GM23338 (cell line): ENCODE measurements at regions not wholly inside any gene's neighbourhood (a gene's known extent, or its start where the extent isn't known, plus 50 kb on each side); places are given as distances from the start of the nearest gene placed in this dataset.
A peak's percentile ranks its signal among the peaks of the same experiment; 100 is the strongest.

Experiments
- ATAC-seq: fragments of 200-7000 bp; cut with Tn5 transposase; 3 replicates; pipeline ENCODE4 v1.9.1; 2020
- DNase-seq: peaks from one replicate; pipeline ENCODE4 v3.0.0-alpha.2; 2015; ENCODE audit warnings: low spot score
- H2AFZ ChIP-seq: fragments of 200-600 bp; sonication (generic); 2 replicates; pipeline ENCODE4 v1.8.0; 2016; ENCODE audit warnings: antibody characterized with exemption, mild to moderate bottlenecking, moderate library complexity
- H3F3A ChIP-seq: fragments of 200-600 bp; sonication (generic); replicated peaks from 2 replicates; pipeline ENCODE4 v1.8.0; 2017; ENCODE audit warnings: antibody characterized with exemption, mixed run types, low read depth
- H3K27ac ChIP-seq: fragments of 200-600 bp; sonication (generic); 2 replicates; pipeline ENCODE4 v1.6.1; 2016; ENCODE audit warnings: low read depth
- H3K27me3 ChIP-seq: fragments of 200-600 bp; sonication (generic); 2 replicates; pipeline ENCODE4 v1.8.0; 2016; ENCODE audit warnings: mild to moderate bottlenecking, mixed run types, moderate library complexity; ENCODE audit not compliant: insufficient read depth
- H3K36me3 ChIP-seq: fragments of 200-600 bp; sonication (generic); 2 replicates; pipeline ENCODE4 v1.8.0; 2016; ENCODE audit warnings: mild to moderate bottlenecking; ENCODE audit not compliant: insufficient read depth
- H3K4me1 ChIP-seq: fragments of 200-600 bp; sonication (generic); 2 replicates; pipeline ENCODE4 v1.8.0; 2016; ENCODE audit warnings: mild to moderate bottlenecking, moderate library complexity; ENCODE audit not compliant: insufficient read depth
- H3K4me2 ChIP-seq: fragments of 200-600 bp; sonication (generic); 2 replicates; pipeline ENCODE4 v1.7.1; 2017; ENCODE audit warnings: mixed run types
- H3K4me3 ChIP-seq: fragments of 200-600 bp; sonication (generic); 2 replicates; pipeline ENCODE4 v1.6.1; 2016; ENCODE audit warnings: mixed run types
- H3K79me2 ChIP-seq: fragments of 200-600 bp; sonication (generic); replicated peaks from 2 replicates; pipeline ENCODE4 v1.8.0; 2017; ENCODE audit warnings: mild to moderate bottlenecking; ENCODE audit not compliant: insufficient read depth
- H3K9me2 ChIP-seq: fragments of 200-600 bp; sonication (generic); 2 replicates; pipeline ENCODE4 v1.8.0; 2017; ENCODE audit not compliant: insufficient read depth
- H4K20me1 ChIP-seq: fragments of 200-600 bp; sonication (generic); replicated peaks from 2 replicates; pipeline ENCODE4 v1.8.0; 2017; ENCODE audit warnings: mild to moderate bottlenecking; ENCODE audit not compliant: insufficient read depth
- H3K27ac Mint-ChIP-seq: 2 replicates; pipeline ENCODE4 v1.8.0; 2020; ENCODE audit warnings: inconsistent platforms, mild to moderate bottlenecking, moderate library complexity, mixed read lengths
- H3K27me3 Mint-ChIP-seq: 3 replicates; pipeline ENCODE4 v1.8.0; 2022; ENCODE audit warnings: low read depth, mild to moderate bottlenecking, moderate library complexity, mixed read lengths, inconsistent platforms; ENCODE audit not compliant: insufficient read depth, poor library complexity
- H3K36me3 Mint-ChIP-seq: 3 replicates; pipeline ENCODE4 v1.8.0; 2021; ENCODE audit warnings: low read depth, mild to moderate bottlenecking, inconsistent platforms, moderate library complexity, mixed read lengths
- H3K4me1 Mint-ChIP-seq: 3 replicates; pipeline ENCODE4 v1.8.0; 2020; ENCODE audit warnings: mild to moderate bottlenecking, inconsistent platforms, mixed read lengths
- H3K4me3 Mint-ChIP-seq: 3 replicates; pipeline ENCODE4 v1.8.0; 2021; ENCODE audit warnings: moderate library complexity, mild to moderate bottlenecking, inconsistent platforms, mixed read lengths
- H3K9me3 Mint-ChIP-seq: 3 replicates; pipeline ENCODE4 v1.8.0; 2020; ENCODE audit warnings: moderate library complexity, mild to moderate bottlenecking, inconsistent platforms, mixed read lengths
- EZH2phosphoT487 ChIP-seq: fragments of 200-600 bp; sonication (generic); IDR thresholded peaks from one replicate; pipeline ENCODE4 v1.8.1; 2018; ENCODE audit warnings: antibody characterized with exemption; ENCODE audit not compliant: unreplicated experiment
- NANOG ChIP-seq: IDR thresholded peaks from 2 replicates; pipeline ENCODE4 v1.6.1; 2016; ENCODE audit warnings: antibody characterized with exemption, borderline replicate concordance
- STAT1 ChIP-seq: IDR thresholded peaks from one replicate; pipeline ENCODE4 v1.6.1; 2016; ENCODE audit warnings: antibody characterized with exemption; ENCODE audit not compliant: unreplicated experiment
- TF ChIP-seq, protein P1 (sequence below), 2 experiments: fragments of 200-600 bp in 1 of 2; sonication (generic) in 1 of 2; conservative IDR thresholded peaks; 2 replicates each; pipeline versions ENCODE4 v1.5.1 to v1.6.1; 2016 to 2017; ENCODE audit warnings: antibody characterized with exemption in 2 of 2, low read depth in 2 of 2, mild to moderate bottlenecking in 2 of 2, moderate library complexity in 1 of 2
- TF ChIP-seq, protein P2 (sequence below): fragments of 250-450 bp; sonication (Bioruptor Pico); IDR thresholded peaks from 2 replicates; pipeline ENCODE4 v1.5.0; 2020; ENCODE audit warnings: mild to moderate bottlenecking, moderate library complexity

DNA sequence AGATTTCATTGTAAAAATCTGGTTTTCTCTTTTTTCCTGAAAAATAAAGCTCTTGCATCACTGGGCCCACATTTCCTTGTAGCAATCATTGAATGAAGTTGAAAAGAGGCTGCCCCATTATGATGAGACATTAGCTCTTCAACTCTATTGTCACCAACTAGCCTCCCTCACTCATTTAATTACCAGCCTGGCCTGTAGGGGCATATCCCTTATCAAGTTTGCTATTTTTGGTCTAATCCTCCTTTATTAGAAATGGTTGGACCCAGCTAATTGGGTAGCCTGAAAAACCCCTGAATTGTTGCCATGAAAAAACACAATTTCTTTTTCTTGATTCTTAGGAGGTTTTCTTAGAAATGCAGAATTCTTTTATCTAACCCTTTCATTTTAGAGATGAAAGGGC lies 164.6 kb upstream of the CASK start:
- H3K4me2 ChIP-seq: no peak overlapping the region
- no peaks in the 10 kb centered on the region for H3K79me2 ChIP-seq
- H3K27ac Mint-ChIP-seq: no peak overlapping the region
- no peak overlapping the region for H3K4me3 ChIP-seq
- no peaks in the 10 kb centered on the region for H3K27me3 Mint-ChIP-seq
- peaks cover 35% of the 10 kb centered on the region for H3K4me1 ChIP-seq
- H4K20me1 ChIP-seq: no peaks in the 10 kb centered on the region
- no peaks in the 10 kb centered on the region for H3K9me2 ChIP-seq
- H3F3A ChIP-seq: no peaks in the 10 kb centered on the region
- H3K27ac ChIP-seq: no peak overlapping the region
- no peaks in the 10 kb centered on the region for H3K36me3 Mint-ChIP-seq
- DNase-seq (no peak), ATAC-seq (peak; percentile 64)
- H3K27me3 ChIP-seq: no peaks in the 10 kb centered on the region
- no peaks in the 10 kb centered on the region for H3K36me3 ChIP-seq
- H3K4me3 Mint-ChIP-seq: no peak overlapping the region
- H2AFZ ChIP-seq: no peak overlapping the region
- H3K9me3 Mint-ChIP-seq: no peaks in the 10 kb centered on the region
- H3K4me1 Mint-ChIP-seq: peaks cover 33% of the 10 kb centered on the region
- TF ChIP-seq, protein P1, sequence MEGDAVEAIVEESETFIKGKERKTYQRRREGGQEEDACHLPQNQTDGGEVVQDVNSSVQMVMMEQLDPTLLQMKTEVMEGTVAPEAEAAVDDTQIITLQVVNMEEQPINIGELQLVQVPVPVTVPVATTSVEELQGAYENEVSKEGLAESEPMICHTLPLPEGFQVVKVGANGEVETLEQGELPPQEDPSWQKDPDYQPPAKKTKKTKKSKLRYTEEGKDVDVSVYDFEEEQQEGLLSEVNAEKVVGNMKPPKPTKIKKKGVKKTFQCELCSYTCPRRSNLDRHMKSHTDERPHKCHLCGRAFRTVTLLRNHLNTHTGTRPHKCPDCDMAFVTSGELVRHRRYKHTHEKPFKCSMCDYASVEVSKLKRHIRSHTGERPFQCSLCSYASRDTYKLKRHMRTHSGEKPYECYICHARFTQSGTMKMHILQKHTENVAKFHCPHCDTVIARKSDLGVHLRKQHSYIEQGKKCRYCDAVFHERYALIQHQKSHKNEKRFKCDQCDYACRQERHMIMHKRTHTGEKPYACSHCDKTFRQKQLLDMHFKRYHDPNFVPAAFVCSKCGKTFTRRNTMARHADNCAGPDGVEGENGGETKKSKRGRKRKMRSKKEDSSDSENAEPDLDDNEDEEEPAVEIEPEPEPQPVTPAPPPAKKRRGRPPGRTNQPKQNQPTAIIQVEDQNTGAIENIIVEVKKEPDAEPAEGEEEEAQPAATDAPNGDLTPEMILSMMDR (conservative IDR thresholded peaks at IDR 0.05; ENCODE audit: low read depth in 2 of 2): peak in 1 of 2 experiments; percentile 41; a peak in 1 of 4 replicates
- TF ChIP-seq, protein P2, sequence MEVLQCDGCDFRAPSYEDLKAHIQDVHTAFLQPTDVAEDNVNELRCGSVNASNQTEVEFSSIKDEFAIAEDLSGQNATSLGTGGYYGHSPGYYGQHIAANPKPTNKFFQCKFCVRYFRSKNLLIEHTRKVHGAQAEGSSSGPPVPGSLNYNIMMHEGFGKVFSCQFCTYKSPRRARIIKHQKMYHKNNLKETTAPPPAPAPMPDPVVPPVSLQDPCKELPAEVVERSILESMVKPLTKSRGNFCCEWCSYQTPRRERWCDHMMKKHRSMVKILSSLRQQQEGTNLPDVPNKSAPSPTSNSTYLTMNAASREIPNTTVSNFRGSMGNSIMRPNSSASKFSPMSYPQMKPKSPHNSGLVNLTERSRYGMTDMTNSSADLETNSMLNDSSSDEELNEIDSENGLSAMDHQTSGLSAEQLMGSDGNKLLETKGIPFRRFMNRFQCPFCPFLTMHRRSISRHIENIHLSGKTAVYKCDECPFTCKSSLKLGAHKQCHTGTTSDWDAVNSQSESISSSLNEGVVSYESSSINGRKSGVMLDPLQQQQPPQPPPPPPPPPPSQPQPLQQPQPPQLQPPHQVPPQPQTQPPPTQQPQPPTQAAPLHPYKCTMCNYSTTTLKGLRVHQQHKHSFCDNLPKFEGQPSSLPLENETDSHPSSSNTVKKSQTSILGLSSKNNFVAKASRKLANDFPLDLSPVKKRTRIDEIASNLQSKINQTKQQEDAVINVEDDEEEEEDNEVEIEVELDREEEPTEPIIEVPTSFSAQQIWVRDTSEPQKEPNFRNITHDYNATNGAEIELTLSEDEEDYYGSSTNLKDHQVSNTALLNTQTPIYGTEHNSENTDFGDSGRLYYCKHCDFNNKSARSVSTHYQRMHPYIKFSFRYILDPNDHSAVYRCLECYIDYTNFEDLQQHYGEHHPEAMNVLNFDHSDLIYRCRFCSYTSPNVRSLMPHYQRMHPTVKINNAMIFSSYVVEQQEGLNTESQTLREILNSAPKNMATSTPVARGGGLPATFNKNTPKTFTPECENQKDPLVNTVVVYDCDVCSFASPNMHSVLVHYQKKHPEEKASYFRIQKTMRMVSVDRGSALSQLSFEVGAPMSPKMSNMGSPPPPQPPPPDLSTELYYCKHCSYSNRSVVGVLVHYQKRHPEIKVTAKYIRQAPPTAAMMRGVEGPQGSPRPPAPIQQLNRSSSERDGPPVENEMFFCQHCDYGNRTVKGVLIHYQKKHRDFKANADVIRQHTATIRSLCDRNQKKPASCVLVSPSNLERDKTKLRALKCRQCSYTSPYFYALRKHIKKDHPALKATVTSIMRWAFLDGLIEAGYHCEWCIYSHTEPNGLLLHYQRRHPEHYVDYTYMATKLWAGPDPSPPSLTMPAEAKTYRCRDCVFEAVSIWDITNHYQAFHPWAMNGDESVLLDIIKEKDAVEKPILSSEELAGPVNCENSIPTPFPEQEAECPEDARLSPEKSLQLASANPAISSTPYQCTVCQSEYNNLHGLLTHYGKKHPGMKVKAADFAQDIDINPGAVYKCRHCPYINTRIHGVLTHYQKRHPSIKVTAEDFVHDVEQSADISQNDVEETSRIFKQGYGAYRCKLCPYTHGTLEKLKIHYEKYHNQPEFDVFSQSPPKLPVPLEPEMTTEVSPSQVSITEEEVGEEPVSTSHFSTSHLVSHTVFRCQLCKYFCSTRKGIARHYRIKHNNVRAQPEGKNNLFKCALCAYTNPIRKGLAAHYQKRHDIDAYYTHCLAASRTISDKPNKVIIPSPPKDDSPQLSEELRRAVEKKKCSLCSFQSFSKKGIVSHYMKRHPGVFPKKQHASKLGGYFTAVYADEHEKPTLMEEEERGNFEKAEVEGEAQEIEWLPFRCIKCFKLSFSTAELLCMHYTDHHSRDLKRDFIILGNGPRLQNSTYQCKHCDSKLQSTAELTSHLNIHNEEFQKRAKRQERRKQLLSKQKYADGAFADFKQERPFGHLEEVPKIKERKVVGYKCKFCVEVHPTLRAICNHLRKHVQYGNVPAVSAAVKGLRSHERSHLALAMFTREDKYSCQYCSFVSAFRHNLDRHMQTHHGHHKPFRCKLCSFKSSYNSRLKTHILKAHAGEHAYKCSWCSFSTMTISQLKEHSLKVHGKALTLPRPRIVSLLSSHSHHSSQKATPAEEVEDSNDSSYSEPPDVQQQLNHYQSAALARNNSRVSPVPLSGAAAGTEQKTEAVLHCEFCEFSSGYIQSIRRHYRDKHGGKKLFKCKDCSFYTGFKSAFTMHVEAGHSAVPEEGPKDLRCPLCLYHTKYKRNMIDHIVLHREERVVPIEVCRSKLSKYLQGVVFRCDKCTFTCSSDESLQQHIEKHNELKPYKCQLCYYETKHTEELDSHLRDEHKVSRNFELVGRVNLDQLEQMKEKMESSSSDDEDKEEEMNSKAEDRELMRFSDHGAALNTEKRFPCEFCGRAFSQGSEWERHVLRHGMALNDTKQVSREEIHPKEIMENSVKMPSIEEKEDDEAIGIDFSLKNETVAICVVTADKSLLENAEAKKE: no peak

DNA sequence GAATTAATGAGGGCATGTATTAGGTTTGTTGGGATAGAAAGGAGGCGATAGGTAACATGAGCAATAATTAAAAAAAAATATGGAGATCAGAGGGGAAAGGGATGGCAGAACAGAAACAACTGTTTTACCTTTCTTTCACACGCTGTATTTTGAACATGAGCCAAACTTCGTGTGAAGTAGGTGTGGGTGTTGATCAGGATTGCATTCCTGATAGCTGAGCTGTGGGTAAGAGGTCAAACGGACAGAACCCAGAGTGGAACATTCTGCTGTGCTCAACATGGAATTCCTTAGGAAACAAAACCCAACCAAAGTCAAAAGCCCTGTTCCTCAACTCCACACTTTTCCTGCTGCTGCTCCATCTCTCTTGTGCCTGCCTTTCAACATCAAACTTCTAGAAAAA lies 162.5 kb upstream of the CASK start:
- Mint-ChIP-seq H3K9me3 (no peaks in the 10 kb centered on the region), H3K27ac (no peak overlapping the region), H3K27me3 (no peaks in the 10 kb centered on the region), H3K4me3 (no peak overlapping the region), H3K4me1 (peaks cover 28% of the 10 kb centered on the region), H3K36me3 (no peaks in the 10 kb centered on the region)
- Histone ChIP-seq H3K4me3 (no peak overlapping the region), H4K20me1 (no peaks in the 10 kb centered on the region), H3K4me1 (peaks cover 17% of the 10 kb centered on the region), H3K27ac (no peak overlapping the region), H3K79me2 (no peaks in the 10 kb centered on the region), H3K36me3 (no peaks in the 10 kb centered on the region), H3F3A (no peaks in the 10 kb centered on the region), H2AFZ (no peak overlapping the region), H3K4me2 (no peak overlapping the region), H3K27me3 (no peaks in the 10 kb centered on the region), H3K9me2 (no peaks in the 10 kb centered on the region)
- DNase-seq: no peak
- no peak for ATAC-seq
- TF ChIP-seq NANOG (no peak), STAT1 (no peak), EZH2phosphoT487 (no peak)
- TF ChIP-seq, protein P2: no peak
